HCT116 (cell line): ENCODE measurements at regions not wholly inside any gene's neighbourhood (a gene's known extent, or its start where the extent isn't known, plus 50 kb on each side); places are given as distances from the start of the nearest gene placed in this dataset.

Source experiments
- ATAC-seq: fragments of 200-7000 bp; cut with Tn5 transposase; 2 replicates; pipeline ENCODE4 v1.9.1; 2020; ENCODE audit warnings: mild to moderate bottlenecking, moderate library complexity
- BruUV-seq: library from RNA; stranded (reverse); fragments of 400-500 nt; replicated peaks from 2 replicates; lab custom pipeline; 2021; lab: Mats Ljungman, UMichigan
- CTCF ChIA-PET: fragments of 300-600 bp; sonication (Branson Sonifier 250); formaldehyde crosslinking; loops from one replicate; lab custom pipeline; 2021; ENCODE audit warnings: antibody characterized with exemption; lab: Charles Lee
- POLR2A ChIA-PET: fragments of 300-600, 350-600 bp; sonication (Branson Sonifier 250); formaldehyde crosslinking; loops from one replicate; lab custom pipeline; 2021; ENCODE audit warnings: antibody characterized with exemption; lab: Charles Lee
- RAD21 ChIA-PET, 2 experiments: fragments of 300-600 bp; sonication (Branson Sonifier 250); formaldehyde crosslinking; loops; one replicate each; lab custom pipeline; 2023; ENCODE audit warnings: low total read pairs in 2 of 2; ENCODE audit not compliant: uncharacterized antibody in 2 of 2, unreplicated experiment in 2 of 2, low non-redundant PET in 1 of 2; lab: Charles Lee
- DNase-seq: peaks from one replicate; pipeline ENCODE4 v3.0.0-alpha.2; 2010; ENCODE audit warnings: low read depth, low spot score
- H2AFZ ChIP-seq: fragments of 200-600 bp; shearing (Covaris generic), sonication (generic); 2 replicates; pipeline ENCODE4 v1.6.1; 2017; ENCODE audit warnings: low read depth, mixed run types, mixed read lengths, antibody characterized with exemption, low read length; ENCODE audit not compliant: poor library complexity, severe bottlenecking
- H3K27ac ChIP-seq: 2 replicates; pipeline ENCODE4 v1.5.1; 2012; ENCODE audit warnings: low read depth, low read length
- H3K27me3 ChIP-seq: fragments of 200-600 bp; sonication (generic); 2 replicates; pipeline ENCODE4 v1.6.1; 2016; ENCODE audit warnings: mixed run types, low read length, mixed read lengths; ENCODE audit not compliant: insufficient read depth
- H3K36me3 ChIP-seq, 2 experiments: fragments of 200-500 bp in 1 of 2; fragments of 200-600 bp in 1 of 2; sonication (Bioruptor generic) in 1 of 2; sonication (generic) in 1 of 2; 2 replicates each; pipeline versions ENCODE4 v1.5.1 to v1.6.1; 2014 to 2016; ENCODE audit warnings: low read length in 2 of 2, inconsistent platforms in 1 of 2, mixed read lengths in 1 of 2, mixed run types in 1 of 2; ENCODE audit not compliant: insufficient read depth in 2 of 2, control insufficient read depth in 1 of 2
- H3K4me1 ChIP-seq, 2 experiments: fragments of 200-600 bp in 1 of 2; sonication (generic) in 1 of 2; 2 replicates each; pipeline versions ENCODE4 v1.5.1 to v1.6.1; 2012 to 2017; ENCODE audit warnings: low read length in 2 of 2, inconsistent platforms in 1 of 2, mild to moderate bottlenecking in 1 of 2, mixed read lengths in 1 of 2, mixed run types in 1 of 2, moderate library complexity in 1 of 2; ENCODE audit not compliant: insufficient read depth in 2 of 2, control insufficient read depth in 1 of 2
- H3K4me2 ChIP-seq: fragments of 200-600 bp; sonication (generic); 2 replicates; pipeline ENCODE4 v1.6.1; 2017; ENCODE audit warnings: mixed run types, low read length, mixed read lengths
- H3K4me3 ChIP-seq, 2 experiments: fragments of 200-600 bp in 1 of 2; sonication (generic) in 1 of 2; replicated peaks in 1 of 2; 2 replicates each; pipeline ENCODE4 v1.5.1; 2011 to 2016; ENCODE audit warnings: low read length in 2 of 2, control low read depth in 1 of 2, low read depth in 1 of 2, mild to moderate bottlenecking in 1 of 2, mixed read lengths in 1 of 2, mixed run types in 1 of 2
- H3K79me2 ChIP-seq: fragments of 200-600 bp; sonication (generic); 2 replicates; pipeline ENCODE4 v1.6.1; 2017; ENCODE audit warnings: mild to moderate bottlenecking, mixed run types, low read length, moderate library complexity, mixed read lengths; ENCODE audit not compliant: insufficient read depth
- H3K9ac ChIP-seq: fragments of 200-600 bp; sonication (generic); 2 replicates; pipeline ENCODE4 v1.6.1; 2016; ENCODE audit warnings: low read length, mixed read lengths
- H3K9me2 ChIP-seq: fragments of 200-600 bp; sonication (generic), shearing (Covaris generic); 2 replicates; pipeline ENCODE4 v1.6.1; 2017; ENCODE audit warnings: mixed run types, mild to moderate bottlenecking, moderate library complexity; ENCODE audit not compliant: insufficient read depth
- H3K9me3 ChIP-seq, 2 experiments: fragments of 200-500 bp in 1 of 2; fragments of 200-600 bp in 1 of 2; sonication (Bioruptor generic) in 1 of 2; sonication (generic) in 1 of 2; 2 replicates each; pipeline ENCODE4 v1.6.1; 2014 to 2017; ENCODE audit warnings: low read length in 2 of 2, mixed read lengths in 2 of 2, inconsistent platforms in 1 of 2, low read depth in 1 of 2, mild to moderate bottlenecking in 1 of 2, mixed run types in 1 of 2, moderate library complexity in 1 of 2; ENCODE audit not compliant: control insufficient read depth in 1 of 2, insufficient read depth in 1 of 2
- H4K20me1 ChIP-seq: fragments of 200-600 bp; sonication (generic), shearing (Covaris generic); 2 replicates; pipeline ENCODE4 v1.6.1; 2017; ENCODE audit warnings: mixed run types, mild to moderate bottlenecking, moderate library complexity; ENCODE audit not compliant: insufficient read depth
- ATF3 ChIP-seq: IDR thresholded peaks from 2 replicates; pipeline ENCODE4 v1.6.1; 2012
- CBX3 ChIP-seq: IDR thresholded peaks from 2 replicates; pipeline ENCODE4 v1.6.1; 2012; ENCODE audit warnings: low read depth
- CEBPB ChIP-seq: IDR thresholded peaks from 2 replicates; pipeline ENCODE4 v1.6.1; 2012; ENCODE audit warnings: low read depth
- CTCF ChIP-seq, 3 experiments: fragments of 200-600 bp in 1 of 3; sonication (generic) in 1 of 3; IDR thresholded peaks in 2 of 3; conservative IDR thresholded peaks in 1 of 3; 2 replicates each; pipeline ENCODE4 v1.5.1; 2012 to 2017; ENCODE audit warnings: low read depth in 2 of 3, low read length in 2 of 3, antibody characterized with exemption in 1 of 3, borderline replicate concordance in 1 of 3, control low read depth in 1 of 3, mild to moderate bottlenecking in 1 of 3, mixed read lengths in 1 of 3, mixed run types in 1 of 3, moderate library complexity in 1 of 3; ENCODE audit not compliant: insufficient read depth in 1 of 3
- ELF1 ChIP-seq: IDR thresholded peaks from 2 replicates; pipeline ENCODE4 v1.6.1; 2012; ENCODE audit warnings: low read depth, borderline replicate concordance
- EZH2 ChIP-seq: fragments of 200-600 bp; sonication (generic); IDR thresholded peaks from 2 replicates; pipeline ENCODE4 v1.6.1; 2017; ENCODE audit warnings: antibody characterized with exemption, mixed run types
- JUND ChIP-seq: IDR thresholded peaks from 2 replicates; pipeline ENCODE4 v1.6.1; 2012
- POLR2A ChIP-seq: IDR thresholded peaks from 2 replicates; pipeline ENCODE4 v1.7.0; 2011; ENCODE audit warnings: borderline replicate concordance; ENCODE audit not compliant: insufficient read depth, insufficient read length; ENCODE audit errors: extremely low read depth
- POLR2AphosphoS5 ChIP-seq: IDR thresholded peaks from 2 replicates; pipeline ENCODE4 v1.6.1; 2011; ENCODE audit warnings: mild to moderate bottlenecking, low read depth, low read length, moderate library complexity
- SIN3A ChIP-seq: IDR thresholded peaks from 2 replicates; pipeline ENCODE4 v1.6.1; 2012; ENCODE audit warnings: low read depth
- SP1 ChIP-seq: IDR thresholded peaks from 2 replicates; pipeline ENCODE4 v1.6.1; 2012; ENCODE audit warnings: low read depth
- YY1 ChIP-seq: IDR thresholded peaks from 2 replicates; pipeline ENCODE4 v1.6.1; 2011; ENCODE audit warnings: low read length, low read depth, moderate library complexity, mild to moderate bottlenecking; ENCODE audit not compliant: insufficient replicate concordance; ENCODE audit errors: extremely low read depth
- ZBTB33 ChIP-seq: IDR thresholded peaks from 2 replicates; pipeline ENCODE4 v1.6.1; 2011; ENCODE audit warnings: mild to moderate bottlenecking, low read length, moderate library complexity; ENCODE audit not compliant: insufficient replicate concordance; ENCODE audit errors: extremely low read depth
- ZFX ChIP-seq: fragments of 450-650 bp; IDR thresholded peaks from 2 replicates; pipeline ENCODE4 v1.6.1; 2017
- ZNF274 ChIP-seq: fragments of 200-500 bp; sonication (Bioruptor generic); IDR thresholded peaks from 2 replicates; pipeline ENCODE4 v1.6.1; 2014; ENCODE audit warnings: mild to moderate bottlenecking, low read depth, low read length, inconsistent platforms
- intact Hi-C: fragments of 100-400 bp; cut with micrococcal nuclease; formaldehyde crosslinking; loops from 2 replicates; pipeline ENCODE4 v1.10.0; 2022

GRCh38 chr2:216302981-216303676 is 69.2 kb downstream of the MARCHF4 start:
- Histone ChIP-seq H2AFZ (no peak overlapping the region), H3K9me2 (no peaks in the 10 kb centered on the region), H3K36me3 (no peaks in the 10 kb centered on the region), H4K20me1 (no peaks in the 10 kb centered on the region), H3K4me1 (peaks cover 0 to 4% of the 10 kb centered on the region in 2 experiments; a peak in 1 of 4 replicates), H3K27me3 (peaks cover 12% of the 10 kb centered on the region; the same call in 1 of the 2 replicates), H3K4me2 (no peak overlapping the region), H3K9ac (no peak overlapping the region), H3K9me3 (no peaks in the 10 kb centered on the region), H3K27ac (no peak overlapping the region), H3K4me3 (no peak overlapping the region), H3K79me2 (no peaks in the 10 kb centered on the region)
- ChIA-PET CTCF (interaction anchor here (0.9 kb wide), 1 partner anchor 19 kb away, joined by 5 read pairs; no protein-coding TSS in a partner anchor), POLR2A (no interaction called here), RAD21 (no interaction called here)
- DNase-seq, result no peak
- ATAC-seq, result no peak
- TF ChIP-seq ATF3 (no peak), POLR2AphosphoS5 (no peak), ZFX (no peak), SIN3A (no peak), ZNF274 (no peak), ZBTB33 (no peak), EZH2 (no peak), YY1 (no peak), JUND (no peak), ELF1 (no peak), CEBPB (no peak), POLR2A (no peak), CTCF (IDR thresholded peaks at IDR 0.05 in 2 of 3, conservative IDR thresholded peaks at IDR 0.05 in 1 of 3; ENCODE audit: borderline replicate concordance in 1 of 3, insufficient read depth in 1 of 3, low read depth in 2 of 3, low read length in 2 of 3) (no peak), SP1 (no peak), CBX3 (no peak)
- BruUV-seq, result no TSS peak
- intact Hi-C loops, result no loop called here
